D721Med (cell line): ENCODE measurements at regions not wholly inside any gene's neighbourhood (a gene's known extent, or its start where the extent isn't known, plus 50 kb on each side); places are given as distances from the start of the nearest gene placed in this dataset.

ENCODE experiments used
- DNase-seq: peaks from one replicate; pipeline ENCODE4 v3.0.0; 2011; ENCODE audit warnings: low spot score; ENCODE audit not compliant: insufficient read length
- FAIRE-seq: peaks from 2 replicates; lab custom pipeline; 2011; peaks lifted over from hg19 to GRCh38; lab: Jason Lieb, UNC
- CTCF ChIP-seq: IDR thresholded peaks from 2 replicates; pipeline ENCODE4 v1.5.1; 2012; ENCODE audit warnings: mild to moderate bottlenecking, control low read depth; ENCODE audit not compliant: insufficient read depth; ENCODE audit errors: missing control alignments

- DNase-seq (no peak), FAIRE-seq (no peak)
- no peak for TF ChIP-seq CTCF
Observed at GRCh38 chr13:72586518-72586917, 140.9 kb downstream of the MZT1 start.

GRCh38 chr13:72585254-72585653 is 142.2 kb downstream of the MZT1 start:
- DNase-seq (no peak), FAIRE-seq (no peak)
- TF ChIP-seq CTCF, result no peak

- no peak for DNase-seq
- TF ChIP-seq CTCF, result no peak
- FAIRE-seq, result no peak
Observed at GRCh38 chr13:72571191-72571590, 156.2 kb downstream of the MZT1 start.

GRCh38 chr13:72570019-72570418 is 157.4 kb downstream of the MZT1 start:
- TF ChIP-seq CTCF, result no peak
- no peak for FAIRE-seq
- DNase-seq, result no peak

GRCh38 chr13:72567566-72567965 is 159.9 kb downstream of the MZT1 start:
- TF ChIP-seq CTCF, result no peak
- DNase-seq (no peak), FAIRE-seq (no peak)

GRCh38 chr13:72566526-72566925 is 160.9 kb downstream of the MZT1 start:
- DNase-seq (no peak), FAIRE-seq (no peak)
- no peak for TF ChIP-seq CTCF

- peak; percentile 74 for FAIRE-seq
- no peak for DNase-seq
- peak; percentile 79 for TF ChIP-seq CTCF
Observed at GRCh38 chr13:72565893-72566292, 161.5 kb downstream of the MZT1 start.
